GM10266 (cell line): ENCODE measurements at regions not wholly inside any gene's neighbourhood (a gene's known extent, or its start where the extent isn't known, plus 50 kb on each side); places are given as distances from the start of the nearest gene placed in this dataset.

Experiments
- DNase-seq: peaks from one replicate; pipeline ENCODE4 v3.0.0; 2012; ENCODE audit errors: extremely low spot score
- CTCF ChIP-seq: IDR thresholded peaks from 2 replicates; pipeline ENCODE4 v1.5.1; 2012; ENCODE audit warnings: mild to moderate bottlenecking, low read depth; ENCODE audit not compliant: control insufficient read depth, insufficient read depth; ENCODE audit errors: missing control alignments

- TF ChIP-seq CTCF, result no peak
- no peak for DNase-seq
These were observed 320.4 kb downstream of the TLE3 start for GRCh38 chr15:69777356-69777755.

GRCh38 chr15:69780374-69780773 lies 317.3 kb downstream of the TLE3 start:
- DNase-seq, result no peak
- TF ChIP-seq CTCF, result no peak

- no peak for DNase-seq
These were observed 316.7 kb downstream of the TLE3 start for GRCh38 chr15:69780981-69781380.

GRCh38 chr15:69781411-69782125 lies 316.1 kb downstream of the TLE3 start:
- TF ChIP-seq CTCF, result no peak
- no peak for DNase-seq

More at GRCh38 chr15:69780981-69781380, 316.7 kb downstream of the TLE3 start:
- TF ChIP-seq CTCF, result no peak

GRCh38 chr15:69782139-69782658 lies 315.5 kb downstream of the TLE3 start:
- no peak for DNase-seq
- no peak for TF ChIP-seq CTCF

- TF ChIP-seq CTCF, result no peak
- no peak for DNase-seq
These were observed 314.9 kb downstream of the TLE3 start for GRCh38 chr15:69782809-69783208.

GRCh38 chr15:69783211-69783610 lies 314.5 kb downstream of the TLE3 start:
- no peak for DNase-seq
- no peak for TF ChIP-seq CTCF
